T-helper 2 cell (primary cell): ENCODE measurements at regions not wholly inside any gene's neighbourhood (a gene's known extent, or its start where the extent isn't known, plus 50 kb on each side); places are given as distances from the start of the nearest gene placed in this dataset.
"Not testable (repeated sequence)": the region's sequence is repeated elsewhere in the genome, so short reads cannot be mapped to it uniquely, and the experiment has no call there.

Experiments used
- DNase-seq, 5 experiments: peaks; one replicate each; pipeline versions ENCODE4 v3.0.0 to v3.0.0-alpha.2; 2012 to 2022

DNA sequence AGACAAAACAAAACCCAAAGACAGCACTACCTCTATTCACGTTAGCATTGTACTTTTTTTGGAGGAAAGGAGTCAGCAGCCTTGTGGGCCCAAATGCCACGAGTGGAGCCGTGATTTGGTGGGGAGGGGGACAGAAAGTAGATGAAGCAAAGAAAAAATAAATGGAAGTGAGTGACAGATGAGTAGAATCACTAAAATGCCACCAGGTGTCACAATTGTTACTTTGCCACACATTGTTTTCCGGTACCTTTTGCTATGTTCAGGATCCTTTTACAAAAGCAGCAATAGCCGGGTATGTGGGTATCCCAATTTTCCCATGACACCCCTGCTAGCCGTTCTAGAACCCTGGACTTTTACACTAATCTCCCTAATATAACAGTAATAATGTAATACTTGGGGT, 85.0 kb upstream of the AK4 start:
- DNase-seq, result peak in 1 of 5 experiments; percentile 18

GRCh38 chr1:65064981-65065380, 83.0 kb upstream of the AK4 start:
- no peak for DNase-seq

- no peak for DNase-seq
These were observed 82.2 kb upstream of the AK4 start for GRCh38 chr1:65065524-65066418.

- no peak for DNase-seq
These were observed 81.6 kb upstream of the AK4 start for GRCh38 chr1:65066419-65066765.

- DNase-seq, result peak; percentile 59 to 83 (median 70)
These were observed 81.1 kb upstream of the AK4 start for GRCh38 chr1:65066766-65067490.

DNA sequence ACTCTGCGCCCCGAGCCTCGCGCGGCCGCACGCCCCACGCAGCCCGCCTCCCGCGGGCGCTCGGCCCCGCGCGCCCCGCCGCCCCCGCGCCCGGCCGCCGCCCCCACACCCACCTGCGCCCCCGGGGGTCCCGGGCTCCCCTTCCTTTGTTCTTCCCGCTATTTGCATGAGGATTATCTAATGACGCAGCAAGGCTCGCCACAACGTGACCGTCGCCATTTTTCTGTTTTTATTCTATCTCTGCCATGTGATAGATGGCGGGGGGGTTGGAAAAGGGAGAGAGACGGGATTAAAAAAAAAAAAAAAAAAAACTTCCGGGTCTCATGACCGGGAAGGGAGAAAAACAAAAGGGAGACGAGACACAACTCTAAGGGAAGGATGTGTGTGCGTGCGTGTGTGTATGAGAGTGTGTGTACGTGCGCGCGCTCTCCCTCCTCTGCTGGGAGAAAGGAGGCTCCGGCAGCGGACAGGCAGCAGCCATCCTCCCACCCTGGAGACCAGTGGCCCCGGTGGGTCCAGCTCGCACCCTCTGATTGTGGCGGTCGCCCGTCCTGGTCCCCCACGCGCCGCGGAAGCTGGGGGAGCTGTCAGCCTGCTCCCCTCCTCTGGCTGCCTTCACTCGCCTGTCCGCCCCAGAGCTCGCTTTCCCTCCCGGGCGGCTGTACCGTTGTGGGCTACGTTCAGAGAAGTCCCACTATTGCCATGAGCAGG, 80.4 kb upstream of the AK4 start:
- peak; percentile 10 to 71 (median 42) for DNase-seq

- peak in 2 of 5 experiments; percentile 39 to 54 for DNase-seq
These were observed 79.6 kb upstream of the AK4 start for GRCh38 chr1:65068202-65069010.

GRCh38 chr1:65069011-65069565, 78.9 kb upstream of the AK4 start:
- DNase-seq, result peak in 3 of 5 experiments; percentile 12 to 45 (median 13)

GRCh38 chr1:65072845-65073244, 75.2 kb upstream of the AK4 start:
- no peak for DNase-seq

GRCh38 chr1:65075123-65075976, 72.7 kb upstream of the AK4 start:
- DNase-seq, result peak; percentile 23 to 84 (median 47)

- no peak for DNase-seq
These were observed 70.6 kb upstream of the AK4 start for GRCh38 chr1:65077369-65077768.

DNA sequence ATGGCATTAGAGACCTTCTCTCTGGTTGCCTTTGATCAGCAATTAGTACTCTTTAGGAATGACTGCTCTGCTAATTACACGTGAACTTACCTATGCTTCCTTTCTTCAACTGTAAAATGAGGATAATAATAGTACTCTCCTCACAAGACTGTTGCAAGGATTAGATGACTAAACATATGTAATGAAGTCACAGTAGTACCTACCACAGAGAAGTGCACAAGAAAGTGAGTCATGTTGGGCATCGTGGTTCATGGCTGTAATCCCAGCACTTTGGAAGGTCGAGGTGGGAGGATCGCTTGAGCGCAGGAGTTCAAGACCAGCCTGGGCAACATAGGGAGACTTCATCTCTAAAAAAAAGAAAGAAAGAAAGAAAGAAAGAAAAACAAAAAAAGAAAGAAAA, 68.1 kb upstream of the AK4 start:
- no peak for DNase-seq

GRCh38 chr1:65082346-65083040, 65.5 kb upstream of the AK4 start:
- no peak for DNase-seq

GRCh38 chr1:65083263-65083896, 64.6 kb upstream of the AK4 start:
- DNase-seq, result no peak

GRCh38 chr1:65084066-65084465, 63.9 kb upstream of the AK4 start:
- no peak for DNase-seq

- not testable (repeated sequence) for DNase-seq
These were observed 60.5 kb upstream of the AK4 start for GRCh38 chr1:65087519-65087918.

DNA sequence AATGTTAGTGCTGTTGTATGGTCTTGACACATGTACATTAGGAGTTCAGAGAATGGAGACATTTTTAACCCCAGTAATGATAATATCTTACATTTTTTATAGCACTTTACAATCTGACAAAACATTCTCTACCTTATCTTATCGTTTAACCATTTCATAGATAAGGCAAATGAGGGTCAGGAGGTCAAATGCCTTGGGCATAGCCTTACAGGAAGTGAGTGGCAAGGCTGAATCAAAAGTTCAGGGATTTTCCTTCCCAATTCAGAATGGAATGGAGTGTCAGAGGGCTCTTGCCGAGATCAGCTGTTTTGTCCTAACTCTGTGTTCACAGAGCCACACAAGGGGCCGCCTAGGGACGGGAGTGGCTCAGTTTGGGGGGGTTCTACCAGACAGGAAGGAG, 57.6 kb upstream of the AK4 start:
- no peak for DNase-seq

DNA sequence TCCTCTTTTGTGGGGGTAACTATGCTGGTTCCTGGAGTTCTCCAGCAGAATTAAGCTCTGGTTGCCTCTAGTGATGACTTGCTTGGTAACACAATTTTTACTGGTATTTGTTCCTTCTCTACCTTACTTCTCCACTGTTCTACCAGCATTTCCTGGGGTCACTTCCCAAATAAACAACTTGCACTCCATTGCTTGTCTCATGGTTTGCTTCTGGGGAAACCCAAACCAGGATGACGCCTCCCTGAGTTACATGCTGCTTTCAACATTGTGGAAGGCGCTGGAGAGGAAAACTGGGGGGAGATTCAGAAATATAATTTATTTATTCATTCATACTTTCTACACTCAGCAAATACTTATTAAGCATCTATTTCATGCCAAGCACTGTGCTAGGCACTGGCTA, 55.3 kb upstream of the AK4 start:
- DNase-seq, result no peak

DNA sequence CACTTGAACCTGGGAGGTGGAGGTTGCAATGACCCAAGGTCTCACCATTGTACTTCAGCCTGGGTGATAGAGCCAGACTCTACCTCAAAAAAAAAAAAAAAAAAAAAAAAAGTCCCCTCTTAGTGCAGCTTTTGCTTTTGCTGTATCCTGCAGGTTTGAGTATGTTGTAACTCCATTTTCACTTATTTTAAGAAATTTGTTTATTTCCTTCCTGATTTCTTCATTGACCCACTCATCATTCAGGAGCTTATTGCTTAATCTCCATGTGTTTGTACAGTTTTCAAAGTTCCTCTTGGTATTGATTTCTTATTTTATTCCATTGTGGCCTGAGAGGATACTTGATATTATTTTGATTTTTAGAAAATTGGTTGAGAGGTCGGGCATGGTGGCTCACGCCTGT, 50.9 kb upstream of the AK4 start:
- no peak for DNase-seq
